HG02840 (cell line): ENCODE measurements at regions not wholly inside any gene's neighbourhood (a gene's known extent, or its start where the extent isn't known, plus 50 kb on each side); places are given as distances from the start of the nearest gene placed in this dataset.
"Not testable (repeated sequence)": the region's sequence is repeated elsewhere in the genome, so short reads cannot be mapped to it uniquely, and the experiment has no call there.

Experiments used
- ATAC-seq: cut with Tn5 transposase; IDR thresholded peaks from one replicate; pipeline ENCODE4 v1.9.1; 2021; ENCODE audit warnings: mild to moderate bottlenecking, moderate library complexity, moderate number of reproducible peaks; ENCODE audit not compliant: unreplicated experiment, low FRiP score

DNA sequence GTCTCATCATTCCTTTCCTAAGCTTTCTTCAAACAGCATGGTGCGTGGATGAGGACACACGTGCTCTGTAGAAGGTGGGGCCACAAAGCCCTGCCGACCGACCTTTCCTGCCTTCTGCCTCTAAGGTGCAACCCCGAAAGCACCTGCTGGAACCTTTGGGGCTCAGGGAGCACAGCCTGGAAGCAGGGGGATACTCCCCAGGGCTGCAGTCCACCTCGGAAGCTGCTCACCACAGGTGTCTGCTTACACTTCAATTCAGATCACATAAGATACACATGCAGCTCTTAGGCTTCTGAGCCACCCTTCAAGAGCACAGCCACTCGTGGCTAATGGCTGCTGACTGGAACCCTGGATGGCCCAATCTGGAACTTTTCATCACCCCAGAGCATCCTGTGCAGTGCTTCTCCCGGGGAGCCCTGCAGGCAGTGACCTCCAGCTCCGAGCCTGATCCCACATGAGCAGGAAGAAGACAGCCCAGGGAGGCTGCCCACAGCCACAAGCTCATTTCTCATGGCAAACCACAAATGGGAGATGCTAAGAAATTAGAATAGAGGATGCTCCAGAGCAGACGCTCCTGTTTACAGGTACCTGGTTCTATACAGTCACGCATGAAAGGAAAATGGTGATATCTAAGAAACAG lies 162.3 kb upstream of the FOXF1 start:
- no peak for ATAC-seq

DNA sequence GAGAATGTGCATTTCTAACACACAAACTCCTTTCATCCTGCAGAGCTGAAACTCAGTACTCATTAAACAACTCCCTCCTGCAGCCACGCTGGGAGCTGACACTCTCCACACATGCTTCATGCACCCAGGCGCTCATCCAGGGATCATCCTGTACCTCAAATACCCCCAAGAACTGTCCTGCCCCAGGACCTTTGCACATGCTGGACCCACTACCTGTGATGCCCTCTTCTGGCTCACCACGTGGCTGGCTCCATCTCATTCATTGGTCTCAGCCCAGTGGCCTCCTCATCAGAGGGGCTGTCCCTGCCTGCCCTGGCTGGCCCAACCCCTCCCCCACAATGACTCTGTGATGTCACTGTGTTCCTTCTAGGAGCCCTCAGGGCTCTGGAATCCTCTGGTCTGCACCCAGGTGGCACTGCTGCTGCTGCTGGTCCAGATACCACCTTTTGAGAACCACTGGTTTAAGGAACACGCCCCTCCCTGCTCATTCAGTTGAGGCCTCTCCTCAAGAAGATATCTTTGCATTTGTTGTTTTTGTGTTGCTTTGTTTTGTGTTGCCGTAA lies 160.9 kb upstream of the FOXF1 start:
- ATAC-seq, result no peak

DNA sequence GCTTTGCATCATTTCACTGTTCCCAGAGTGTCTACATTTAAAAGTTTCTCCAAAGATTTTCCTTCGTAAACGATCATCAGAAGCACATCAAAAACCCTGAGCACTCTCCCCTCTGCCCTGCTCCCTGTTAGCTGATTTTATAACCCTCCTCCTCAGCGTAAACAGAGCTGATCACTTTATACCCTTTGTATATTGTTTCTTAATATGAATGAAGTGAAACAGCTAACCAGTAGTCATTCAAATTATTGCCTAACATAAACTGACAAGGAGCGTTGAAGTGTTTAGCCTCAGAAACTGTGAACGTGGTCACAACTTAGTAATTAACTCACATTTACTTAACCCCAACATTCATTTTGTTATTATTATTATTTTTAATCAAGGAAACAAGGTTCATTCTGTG lies 160.0 kb upstream of the FOXF1 start:
- no peak for ATAC-seq

- ATAC-seq, result no peak
Observed at GRCh38 chr16:86351041-86351784, 159.1 kb upstream of the FOXF1 start.

GRCh38 chr16:86351785-86352139 lies 158.6 kb upstream of the FOXF1 start:
- ATAC-seq, result not testable (repeated sequence)

- no peak for ATAC-seq
Observed at GRCh38 chr16:86353148-86353547, 157.2 kb upstream of the FOXF1 start.

GRCh38 chr16:86353948-86354347 lies 156.4 kb upstream of the FOXF1 start:
- no peak for ATAC-seq

DNA sequence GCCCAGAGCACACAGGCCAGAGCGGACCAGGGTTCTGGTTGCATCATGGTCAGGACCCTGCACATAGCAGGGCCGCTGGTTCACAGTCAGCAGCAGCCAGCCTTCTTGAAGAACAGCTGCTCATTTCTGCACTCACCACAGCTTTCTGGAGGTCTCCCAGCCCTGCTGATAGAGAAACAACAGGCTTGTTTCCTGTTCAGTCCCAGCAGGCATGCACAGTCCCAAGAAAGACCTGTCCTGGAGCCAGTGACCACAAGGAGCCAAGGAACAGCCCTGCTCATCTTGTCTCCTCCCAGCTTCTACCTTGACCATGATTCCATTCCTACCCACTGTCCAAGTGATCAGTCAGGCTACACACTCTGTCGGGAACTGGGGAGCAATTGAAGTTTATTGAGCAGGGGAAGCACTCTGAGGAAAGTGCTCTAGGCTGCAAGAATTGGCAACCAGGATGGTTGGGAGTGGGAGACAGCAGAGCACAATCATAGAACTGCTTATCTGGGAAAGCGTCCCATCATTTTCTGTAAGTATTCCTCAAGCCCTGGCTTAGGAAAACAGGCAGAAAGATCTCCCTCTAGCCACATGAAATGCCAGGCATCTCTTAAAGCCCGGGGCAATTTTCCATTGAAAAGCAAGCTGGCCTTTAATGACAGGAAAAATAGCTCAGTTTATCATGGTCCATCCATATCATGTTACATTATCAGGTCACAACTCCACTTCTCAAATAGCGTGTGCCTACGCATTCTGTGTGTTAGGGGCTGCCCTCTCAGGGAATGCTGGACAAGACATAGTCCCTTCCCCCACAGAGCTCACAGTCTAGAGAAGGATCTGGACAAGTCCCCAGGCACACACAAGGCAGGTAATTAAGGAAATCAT lies 155.4 kb upstream of the FOXF1 start:
- no peak for ATAC-seq

DNA sequence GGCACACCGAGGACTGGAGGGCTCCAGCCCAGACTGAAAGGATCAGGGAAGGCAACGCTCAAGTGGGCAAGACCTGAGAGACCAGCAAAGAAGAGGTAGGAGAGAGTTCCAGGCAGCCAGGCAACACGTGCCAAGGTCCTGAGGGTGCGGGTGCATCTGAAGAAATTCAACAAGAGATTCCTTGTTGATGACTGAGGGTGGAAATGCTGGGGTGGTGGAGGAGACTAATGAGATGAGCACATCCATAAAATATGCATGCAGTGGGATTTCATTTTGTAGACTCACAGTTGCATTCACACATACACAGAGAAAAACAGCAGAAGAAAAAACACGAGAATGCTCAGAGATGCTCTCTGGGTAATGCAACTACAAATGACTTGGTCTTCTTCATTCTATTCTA lies 154.8 kb upstream of the FOXF1 start:
- no peak for ATAC-seq

DNA sequence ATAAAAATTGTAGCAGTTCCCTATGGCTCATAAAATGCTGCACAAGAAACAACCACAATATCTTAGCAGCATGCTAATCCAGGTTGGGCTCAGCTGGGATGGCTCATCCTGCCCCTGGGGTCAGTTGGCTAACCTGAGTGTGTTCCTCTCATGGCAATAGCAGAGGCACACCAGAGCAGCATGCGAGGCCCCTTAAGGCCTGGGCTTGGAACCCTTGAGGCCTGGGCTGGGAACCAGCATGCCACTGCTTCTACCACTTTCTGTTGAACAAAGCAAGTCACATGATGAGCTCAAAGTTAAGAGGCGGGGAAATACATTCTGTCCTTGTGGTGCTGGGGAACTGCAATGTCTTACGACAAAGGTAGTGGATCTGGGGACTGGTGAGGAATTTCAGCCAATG lies 154.4 kb upstream of the FOXF1 start:
- no peak for ATAC-seq

DNA sequence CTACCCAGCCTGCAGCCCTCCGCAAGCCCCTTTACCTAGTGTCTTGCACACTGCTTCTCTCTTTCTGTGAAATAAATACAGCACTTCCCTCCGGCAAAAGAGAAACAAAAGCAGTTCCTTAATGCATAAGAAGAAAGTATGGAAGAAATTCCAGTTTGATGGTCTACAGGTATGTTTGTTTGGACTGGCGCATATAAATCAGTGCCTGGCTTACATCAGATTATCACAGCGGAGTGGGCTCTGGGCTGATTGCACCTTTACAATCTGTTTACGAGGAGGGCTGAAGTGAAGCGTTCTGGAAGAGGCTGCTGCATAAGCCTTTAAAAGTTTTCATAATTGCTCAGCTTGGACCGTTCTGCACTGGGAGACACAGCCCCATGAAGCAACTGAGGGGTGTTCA lies 153.5 kb upstream of the FOXF1 start:
- ATAC-seq, result no peak

GRCh38 chr16:86357303-86357702 lies 153.0 kb upstream of the FOXF1 start:
- no peak for ATAC-seq

DNA sequence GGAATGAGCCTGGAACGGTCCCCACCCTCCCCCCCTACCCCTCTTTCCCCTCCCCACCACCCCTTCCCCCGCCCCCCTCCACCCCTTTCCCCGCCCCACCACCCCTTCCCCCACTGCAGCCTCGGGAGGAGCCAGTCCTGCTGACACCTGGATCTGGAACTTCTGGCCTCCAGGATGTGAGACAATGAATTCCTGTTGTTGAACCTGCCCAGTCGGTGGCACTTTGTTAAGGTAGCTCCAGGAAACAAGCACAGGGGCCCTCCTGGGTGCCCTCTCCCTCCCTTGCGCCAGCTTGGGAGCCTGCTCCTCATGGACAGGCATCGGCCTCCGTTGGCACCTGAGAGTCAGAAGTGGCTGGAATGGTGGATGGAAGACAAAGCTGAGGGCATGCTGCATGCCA lies 152.4 kb upstream of the FOXF1 start:
- ATAC-seq, result no peak

DNA sequence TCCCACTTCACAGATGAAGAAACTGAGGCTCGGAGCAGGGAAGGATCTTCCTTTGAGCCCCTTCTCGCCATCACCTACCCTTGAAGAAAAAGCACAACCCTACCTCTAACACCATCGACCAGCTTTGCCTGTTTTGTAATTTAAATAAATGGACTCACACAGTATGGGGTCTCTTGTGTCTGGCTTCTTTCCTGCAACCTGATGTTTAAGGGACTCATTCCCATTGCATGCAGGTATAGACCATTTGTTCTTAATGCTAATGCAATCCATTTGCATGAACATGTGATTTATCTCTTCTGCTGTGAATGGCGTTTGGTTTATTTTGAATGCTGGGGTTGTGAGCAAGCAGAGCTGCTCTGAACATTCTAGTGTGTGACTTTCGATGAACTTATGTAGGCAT lies 150.8 kb upstream of the FOXF1 start:
- ATAC-seq, result no peak

DNA sequence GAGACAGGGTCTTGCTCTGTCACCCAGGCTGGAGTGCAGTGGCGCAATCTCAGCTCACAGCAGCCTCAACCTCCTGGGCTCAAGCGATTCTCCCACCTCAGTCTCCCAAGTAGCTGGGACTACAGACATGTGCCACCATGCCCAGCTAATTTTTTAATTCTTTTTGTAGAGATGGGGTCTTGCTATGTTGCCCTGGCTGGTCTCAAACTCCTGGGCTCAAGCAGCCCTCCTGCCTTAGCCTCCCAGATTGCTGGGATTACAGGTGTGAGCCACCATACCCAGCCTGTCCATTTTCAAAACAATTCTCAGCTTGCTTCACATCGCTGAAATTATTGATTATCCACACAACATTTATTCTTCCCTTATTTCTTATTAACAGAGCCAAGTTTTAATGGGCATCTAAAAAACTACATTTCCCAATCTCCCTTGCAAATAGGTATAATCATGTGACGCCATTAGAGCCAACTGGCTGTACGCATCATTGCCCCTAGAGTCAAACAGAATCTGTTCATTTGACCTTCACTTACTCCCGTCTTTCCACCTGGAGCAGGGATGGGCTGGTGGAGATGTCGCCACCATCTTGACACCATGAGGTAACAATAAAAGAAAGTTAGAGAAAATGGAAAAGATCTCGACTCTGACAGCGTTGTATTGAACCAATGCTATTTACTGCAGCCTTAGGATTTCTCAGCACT lies 148.0 kb upstream of the FOXF1 start:
- ATAC-seq, result no peak

DNA sequence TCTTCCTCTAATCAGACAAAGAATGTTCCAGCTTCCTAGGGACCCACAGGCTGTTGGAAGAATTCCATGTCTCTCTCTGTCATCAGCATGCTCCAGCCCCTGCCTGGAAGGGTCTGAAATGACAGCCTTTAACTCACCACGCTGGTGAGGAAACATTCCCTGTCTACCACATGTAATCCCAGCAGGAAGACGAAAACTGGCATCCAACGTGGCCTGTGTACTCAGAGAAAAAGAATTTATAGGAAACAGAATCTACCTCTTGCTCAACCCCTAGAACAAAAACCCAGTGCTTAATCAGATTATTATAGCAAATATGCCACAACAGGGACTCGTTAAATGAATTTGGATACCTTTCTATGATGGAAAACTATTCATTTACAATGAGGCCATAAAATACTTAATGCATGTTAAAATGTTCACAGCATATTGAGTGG lies 147.3 kb upstream of the FOXF1 start:
- ATAC-seq, result no peak

GRCh38 chr16:86363836-86364618 lies 146.3 kb upstream of the FOXF1 start:
- ATAC-seq, result no peak

DNA sequence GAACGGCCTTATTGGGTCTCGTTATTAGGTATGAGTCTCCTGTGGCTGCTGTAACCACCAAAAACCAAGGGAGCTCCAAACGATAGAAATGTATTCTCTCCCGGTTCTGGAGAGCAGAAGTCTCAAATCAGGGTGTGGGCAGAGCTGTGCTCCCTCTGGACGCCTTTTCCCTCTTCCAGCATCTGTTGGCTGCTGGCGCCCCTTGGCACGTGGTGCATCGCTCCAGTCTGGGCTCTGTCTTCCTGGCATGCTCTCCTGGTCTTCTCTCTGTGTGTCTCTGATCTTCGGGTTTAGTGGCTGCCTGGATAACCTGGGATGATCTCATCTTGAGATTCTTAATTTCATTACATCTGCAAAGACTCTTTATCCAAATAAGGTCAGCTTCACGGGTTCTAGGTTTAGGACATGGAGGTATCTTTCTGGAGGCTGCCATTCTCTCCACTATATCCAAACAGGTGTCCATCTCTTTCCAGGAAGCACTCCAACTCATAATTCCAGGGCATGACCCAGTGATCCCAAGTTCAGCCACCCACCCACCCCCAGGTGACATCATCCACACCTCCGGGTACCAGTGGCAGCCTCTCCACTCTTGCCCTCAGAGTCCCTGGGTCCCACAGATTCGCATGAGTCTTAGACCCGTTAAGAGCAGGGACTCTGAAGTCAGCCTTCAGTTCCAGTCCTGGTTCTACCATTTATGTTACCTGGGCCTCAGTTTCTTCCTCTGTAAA lies 145.5 kb upstream of the FOXF1 start:
- ATAC-seq, result no peak
